Anterior cingulate cortex (tissue), 58 donors: ENCODE measurements at regions not wholly inside any gene's neighbourhood (a gene's known extent, or its start where the extent isn't known, plus 50 kb on each side); places are given as distances from the start of the nearest gene placed in this dataset.
A peak's percentile ranks its signal among the peaks of the same experiment; 100 is the strongest.

Source experiments
- DNase-seq, 58 donors: peaks; one replicate each; lab custom pipeline; 2025; lab: John Stamatoyannopoulos, UW

- DNase-seq, result no peak
These were observed 53.9 kb upstream of the CREB5 start for GRCh38 chr7:28358423-28358868.

GRCh38 chr7:28360739-28361138 is 51.6 kb upstream of the CREB5 start:
- no peak for DNase-seq

GRCh38 chr7:28361551-28361950 is 50.8 kb upstream of the CREB5 start:
- peak in 4 of 58 donors; percentile 4 to 29 (median 11) for DNase-seq

GRCh38 chr7:28362182-28362581 is 50.1 kb upstream of the CREB5 start:
- no peak for DNase-seq
